ENCODE measurements at regions not wholly inside any gene's neighbourhood (a gene's known extent, or its start where the extent isn't known, plus 50 kb on each side); places are given as distances from the start of the nearest gene placed in this dataset.

GRCh38 chr12:75784591-75784990 is 247.0 kb downstream of the PHLDA1 start:
- Mint-ChIP-seq H3K4me1 (ENCODE audit: low read depth, unreplicated experiment) (peaks cover 23% of the 10 kb centered on the region), H3K27me3 (ENCODE audit: insufficient read depth, unreplicated experiment) (no peaks in the 10 kb centered on the region), H3K4me3 (ENCODE audit: unreplicated experiment) (no peak overlapping the region), H3K36me3 (ENCODE audit: insufficient read depth, unreplicated experiment) (no peaks in the 10 kb centered on the region), H3K9me3 (ENCODE audit: unreplicated experiment) (no peaks in the 10 kb centered on the region), H3K27ac (ENCODE audit: unreplicated experiment) (peak overlapping the region; percentile 51)
- peak; percentile 21 to 36 for DNase-seq
- intact Hi-C loops (cut with micrococcal nuclease; ENCODE audit: unreplicated experiment), result no loop called here
- CTCF ChIA-PET, result no interaction called here
- H3K36me3 ChIP-seq (ENCODE audit: control insufficient read depth, insufficient read depth, low read length), result no peaks in the 10 kb centered on the region
- H3K4me1 ChIP-seq, result peaks cover 8% of the 10 kb centered on the region
- no peaks in the 10 kb centered on the region for H3K27me3 ChIP-seq (replicated peaks; ENCODE audit: control insufficient read depth, insufficient read depth, low read length)
- BruUV-seq (replicated peaks), result no TSS peak
- H3K9me3 ChIP-seq, result no peaks in the 10 kb centered on the region
- no peak for TF ChIP-seq CTCF (IDR thresholded peaks at IDR 0.05; ENCODE audit: insufficient read depth in 1 of 2, low read depth in 1 of 2, low read length in 1 of 2, severe bottlenecking in 1 of 2, unreplicated experiment in 1 of 2)
- no peak overlapping the region for H3K4me3 ChIP-seq (ENCODE audit: low read depth, low read length)
- POLR2A ChIA-PET, result no interaction called here

- DNase-seq, result no peak
- no peak overlapping the region for H3K4me3 ChIP-seq (ENCODE audit: low read depth, low read length)
- TF ChIP-seq CTCF (IDR thresholded peaks at IDR 0.05; ENCODE audit: insufficient read depth in 1 of 2, low read depth in 1 of 2, low read length in 1 of 2, severe bottlenecking in 1 of 2, unreplicated experiment in 1 of 2), result no peak
- H3K4me1 Mint-ChIP-seq (ENCODE audit: low read depth, unreplicated experiment), result peaks cover 23% of the 10 kb centered on the region
- ChIA-PET CTCF (interaction anchor here (0.7 kb wide), 1 partner anchor 171 kb away, joined by 4 read pairs; no protein-coding TSS in a partner anchor), POLR2A (no interaction called here)
- no peaks in the 10 kb centered on the region for H3K36me3 ChIP-seq (ENCODE audit: control insufficient read depth, insufficient read depth, low read length)
- H3K27me3 Mint-ChIP-seq (ENCODE audit: insufficient read depth, unreplicated experiment), result no peaks in the 10 kb centered on the region
- no peaks in the 10 kb centered on the region for H3K36me3 Mint-ChIP-seq (ENCODE audit: insufficient read depth, unreplicated experiment)
- no peak overlapping the region for H3K27ac Mint-ChIP-seq (ENCODE audit: unreplicated experiment)
- intact Hi-C loops (cut with micrococcal nuclease; ENCODE audit: unreplicated experiment), result no loop called here
- H3K9me3 Mint-ChIP-seq (ENCODE audit: unreplicated experiment), result no peaks in the 10 kb centered on the region
- H3K27me3 ChIP-seq (replicated peaks; ENCODE audit: control insufficient read depth, insufficient read depth, low read length), result no peaks in the 10 kb centered on the region
- no peaks in the 10 kb centered on the region for H3K9me3 ChIP-seq
- no TSS peak for BruUV-seq (replicated peaks)
- no peak overlapping the region for H3K4me3 Mint-ChIP-seq (ENCODE audit: unreplicated experiment)
- H3K4me1 ChIP-seq, result peaks cover 8% of the 10 kb centered on the region
Measured at GRCh38 chr12:75783093-75783877, 248.3 kb downstream of the PHLDA1 start.

GRCh38 chr12:75782069-75782581 is 249.5 kb downstream of the PHLDA1 start:
- intact Hi-C loops (cut with micrococcal nuclease; ENCODE audit: unreplicated experiment), result no loop called here
- no peaks in the 10 kb centered on the region for H3K9me3 ChIP-seq
- peaks cover 23% of the 10 kb centered on the region for H3K4me1 Mint-ChIP-seq (ENCODE audit: low read depth, unreplicated experiment)
- ChIA-PET POLR2A (no interaction called here), CTCF (interaction anchor here (0.6 kb wide), 1 partner anchor 156 kb away, joined by 3 read pairs; no protein-coding TSS in a partner anchor)
- no peaks in the 10 kb centered on the region for H3K36me3 Mint-ChIP-seq (ENCODE audit: insufficient read depth, unreplicated experiment)
- no TSS peak for BruUV-seq (replicated peaks)
- H3K4me1 ChIP-seq, result peaks cover 8% of the 10 kb centered on the region
- H3K4me3 Mint-ChIP-seq (ENCODE audit: unreplicated experiment), result no peak overlapping the region
- no peaks in the 10 kb centered on the region for H3K36me3 ChIP-seq (ENCODE audit: control insufficient read depth, insufficient read depth, low read length)
- no peaks in the 10 kb centered on the region for H3K27me3 ChIP-seq (replicated peaks; ENCODE audit: control insufficient read depth, insufficient read depth, low read length)
- DNase-seq, result no peak
- H3K9me3 Mint-ChIP-seq (ENCODE audit: unreplicated experiment), result no peaks in the 10 kb centered on the region
- TF ChIP-seq CTCF (IDR thresholded peaks at IDR 0.05; ENCODE audit: insufficient read depth in 1 of 2, low read depth in 1 of 2, low read length in 1 of 2, severe bottlenecking in 1 of 2, unreplicated experiment in 1 of 2), result no peak
- no peak overlapping the region for H3K27ac Mint-ChIP-seq (ENCODE audit: unreplicated experiment)
- H3K27me3 Mint-ChIP-seq (ENCODE audit: insufficient read depth, unreplicated experiment), result no peaks in the 10 kb centered on the region
- H3K4me3 ChIP-seq (ENCODE audit: low read depth, low read length), result no peak overlapping the region
